ENCODE measurements at regions not wholly inside any gene's neighbourhood (a gene's known extent, or its start where the extent isn't known, plus 50 kb on each side); places are given as distances from the start of the nearest gene placed in this dataset.
A peak's percentile ranks its signal among the peaks of the same experiment; 100 is the strongest.

DNA sequence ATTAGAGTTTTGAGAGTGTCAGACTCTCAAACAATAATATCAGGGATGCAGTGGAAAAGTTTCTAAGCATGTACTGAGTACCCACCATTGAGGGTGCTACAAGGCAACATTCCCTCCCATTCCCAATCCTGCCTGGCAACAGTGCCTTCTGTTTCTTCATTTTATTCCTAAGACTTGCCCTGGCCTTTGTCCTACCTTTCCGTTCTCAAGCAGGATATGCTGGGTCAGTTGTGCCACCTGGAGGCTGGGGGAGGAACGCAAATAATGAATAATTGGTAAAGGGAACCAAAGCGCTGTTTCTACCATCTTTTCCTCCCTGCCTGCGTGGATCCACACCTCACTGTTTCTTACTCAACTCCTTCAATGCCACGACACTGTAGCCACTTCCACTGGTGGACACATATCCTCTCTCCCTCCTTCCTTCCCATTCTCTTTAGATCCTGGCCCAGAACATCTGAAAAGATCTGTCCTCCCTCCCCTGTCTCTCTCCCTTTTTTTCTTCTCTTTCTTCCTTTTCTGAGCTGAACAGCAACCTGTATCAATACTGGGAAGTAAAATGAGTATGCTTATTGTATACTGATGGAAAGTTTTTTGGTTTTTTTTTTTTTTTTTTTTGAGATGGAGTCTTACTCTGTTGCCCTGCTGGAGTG, 149.5 kb downstream of the C9orf152 start (continued):
- TF ChIP-seq JUNB (CRISPR knock-in tag; IDR thresholded peaks at IDR 0.05; ENCODE audit: borderline replicate concordance) (no peak), MBD4 (IDR thresholded peaks at IDR 0.05; ENCODE audit: borderline replicate concordance, low read length) (no peak), ZNF598 (CRISPR knock-in tag; IDR thresholded peaks at IDR 0.05; ENCODE audit: borderline replicate concordance) (no peak), MED1 (CRISPR knock-in tag; IDR thresholded peaks at IDR 0.05) (no peak; the same call in 1 of the 2 replicates), TRIM24 (CRISPR knock-in tag; IDR thresholded peaks at IDR 0.05) (no peak), SMAD9 (CRISPR knock-in tag; IDR thresholded peaks at IDR 0.05) (no peak), HMG20A (CRISPR knock-in tag; IDR thresholded peaks at IDR 0.05; ENCODE audit: borderline replicate concordance) (no peak), POLR2A (IDR thresholded peaks at IDR 0.05; ENCODE audit: insufficient read depth in 1 of 2, low read depth in 2 of 2, low read length in 2 of 2) (no peak), FOSL2 (CRISPR knock-in tag; IDR thresholded peaks at IDR 0.05) (0 out of 2 replicates have a peak, but pooled peaks have one; percentile 9), ZC3H13 (CRISPR knock-in tag; IDR thresholded peaks at IDR 0.05) (no peak), ARNTL (CRISPR knock-in tag; IDR thresholded peaks at IDR 0.05) (no peak), ZZZ3 (CRISPR knock-in tag; IDR thresholded peaks at IDR 0.05; ENCODE audit: borderline replicate concordance) (no peak), AGO2 (optimal IDR thresholded peaks at IDR 0.05; ENCODE audit: low read depth, low read length) (no peak)
- TF ChIP-seq, protein P1, sequence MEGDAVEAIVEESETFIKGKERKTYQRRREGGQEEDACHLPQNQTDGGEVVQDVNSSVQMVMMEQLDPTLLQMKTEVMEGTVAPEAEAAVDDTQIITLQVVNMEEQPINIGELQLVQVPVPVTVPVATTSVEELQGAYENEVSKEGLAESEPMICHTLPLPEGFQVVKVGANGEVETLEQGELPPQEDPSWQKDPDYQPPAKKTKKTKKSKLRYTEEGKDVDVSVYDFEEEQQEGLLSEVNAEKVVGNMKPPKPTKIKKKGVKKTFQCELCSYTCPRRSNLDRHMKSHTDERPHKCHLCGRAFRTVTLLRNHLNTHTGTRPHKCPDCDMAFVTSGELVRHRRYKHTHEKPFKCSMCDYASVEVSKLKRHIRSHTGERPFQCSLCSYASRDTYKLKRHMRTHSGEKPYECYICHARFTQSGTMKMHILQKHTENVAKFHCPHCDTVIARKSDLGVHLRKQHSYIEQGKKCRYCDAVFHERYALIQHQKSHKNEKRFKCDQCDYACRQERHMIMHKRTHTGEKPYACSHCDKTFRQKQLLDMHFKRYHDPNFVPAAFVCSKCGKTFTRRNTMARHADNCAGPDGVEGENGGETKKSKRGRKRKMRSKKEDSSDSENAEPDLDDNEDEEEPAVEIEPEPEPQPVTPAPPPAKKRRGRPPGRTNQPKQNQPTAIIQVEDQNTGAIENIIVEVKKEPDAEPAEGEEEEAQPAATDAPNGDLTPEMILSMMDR (CRISPR knock-in tag; IDR thresholded peaks at IDR 0.05): peak; percentile 92
- TF ChIP-seq, protein P2, sequence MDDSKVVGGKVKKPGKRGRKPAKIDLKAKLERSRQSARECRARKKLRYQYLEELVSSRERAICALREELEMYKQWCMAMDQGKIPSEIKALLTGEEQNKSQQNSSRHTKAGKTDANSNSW (CRISPR knock-in tag; IDR thresholded peaks at IDR 0.05; ENCODE audit: borderline replicate concordance): no peak
